ENCODE measurements at regions not wholly inside any gene's neighbourhood (a gene's known extent, or its start where the extent isn't known, plus 50 kb on each side); places are given as distances from the start of the nearest gene placed in this dataset.
"Not testable (repeated sequence)": the region's sequence is repeated elsewhere in the genome, so short reads cannot be mapped to it uniquely, and the experiment has no call there.

DNA sequence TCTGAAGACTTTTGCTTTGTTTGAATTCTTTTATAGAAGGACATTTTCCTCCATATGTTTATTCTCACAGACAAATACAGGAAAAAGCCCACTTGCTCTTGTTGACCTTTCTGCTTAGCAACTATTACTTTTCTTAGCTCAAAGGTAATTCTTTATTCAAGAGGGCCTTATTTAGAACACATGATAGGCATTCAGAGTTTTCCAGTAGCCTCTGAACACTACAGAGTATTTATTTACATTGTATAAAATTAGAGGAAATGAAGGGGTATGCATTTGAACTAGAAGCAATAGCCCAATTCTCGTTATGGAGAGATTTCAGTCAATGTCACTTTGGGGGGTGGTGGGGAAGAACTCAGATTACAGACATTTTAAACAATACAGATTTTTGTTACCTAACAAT is 581.7 kb downstream of the KCNJ2 start:
- no peak overlapping the region for H3K4me3 ChIP-seq (ENCODE audit: low read length)
- TF ChIP-seq ZNF274 (IDR thresholded peaks at IDR 0.05; ENCODE audit: low read depth, low read length), result no peak

DNA sequence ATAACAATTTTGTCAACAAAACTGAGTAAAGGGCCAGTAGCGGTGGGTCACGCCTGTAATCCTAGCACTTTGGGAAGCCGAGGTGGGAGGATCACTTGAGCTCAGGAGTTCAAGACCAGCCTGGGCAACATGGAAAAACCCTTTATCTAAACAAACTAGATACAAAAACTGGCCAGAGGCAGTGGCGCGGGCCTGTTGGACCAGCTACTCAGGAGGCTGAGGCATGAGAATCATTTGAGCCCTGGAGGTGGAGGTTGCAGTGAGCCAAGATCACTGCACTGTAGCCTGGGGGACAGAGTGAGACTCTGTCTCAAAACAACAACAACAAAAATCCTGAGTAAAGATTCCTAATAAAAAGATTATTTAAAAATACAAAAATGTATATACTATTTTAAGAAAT is 583.1 kb downstream of the KCNJ2 start:
- H3K4me3 ChIP-seq (ENCODE audit: low read length), result not testable (repeated sequence)

DNA sequence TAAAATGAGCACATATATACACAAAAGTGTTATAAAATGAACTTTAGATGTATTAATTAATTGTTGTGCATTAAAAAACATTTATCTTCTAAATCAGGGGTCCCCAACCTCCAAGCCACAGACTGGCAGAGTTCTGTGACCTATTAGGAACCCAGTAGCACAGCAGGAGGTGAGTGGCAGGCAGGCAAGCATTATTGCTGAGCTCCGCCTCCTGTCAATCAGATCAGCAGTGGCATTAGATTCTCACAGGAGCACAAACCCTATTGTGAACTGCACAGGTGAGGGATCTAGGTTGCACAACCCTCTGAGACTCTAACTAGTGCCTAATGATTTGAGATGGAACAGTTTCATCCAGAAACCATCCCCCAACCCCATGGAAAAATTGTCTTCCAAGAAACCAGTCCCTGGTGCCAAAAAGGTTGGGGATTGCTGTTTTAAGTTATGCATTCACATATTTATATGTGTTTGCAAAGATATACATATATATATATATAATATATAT is 583.7 kb downstream of the KCNJ2 start:
- no peak overlapping the region for H3K4me3 ChIP-seq (ENCODE audit: low read length)
- TF ChIP-seq ZNF274 (IDR thresholded peaks at IDR 0.05; ENCODE audit: low read depth, low read length), result no peak

DNA sequence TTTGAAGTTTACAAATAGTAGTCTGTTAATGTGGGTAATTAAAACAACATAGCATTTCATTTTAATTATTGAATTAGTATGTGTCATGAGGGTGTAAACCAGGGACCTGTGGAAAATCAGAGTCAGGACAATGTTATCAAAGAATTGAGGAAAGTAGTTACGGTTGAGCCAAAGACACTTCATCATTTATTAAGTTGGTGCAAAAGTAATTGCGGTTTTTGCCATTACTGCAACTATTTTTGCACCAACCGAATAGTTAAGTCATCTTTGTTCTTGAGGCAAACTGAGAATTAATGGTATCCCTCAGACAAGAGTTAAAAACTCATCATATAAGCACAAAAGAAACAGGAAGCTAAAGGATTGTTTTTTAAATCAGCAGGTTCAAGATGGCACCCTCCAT is 593.7 kb downstream of the KCNJ2 start:
- H3K4me3 ChIP-seq (ENCODE audit: low read length), result no peak overlapping the region
- TF ChIP-seq ZNF274 (IDR thresholded peaks at IDR 0.05; ENCODE audit: low read depth, low read length), result no peak

DNA sequence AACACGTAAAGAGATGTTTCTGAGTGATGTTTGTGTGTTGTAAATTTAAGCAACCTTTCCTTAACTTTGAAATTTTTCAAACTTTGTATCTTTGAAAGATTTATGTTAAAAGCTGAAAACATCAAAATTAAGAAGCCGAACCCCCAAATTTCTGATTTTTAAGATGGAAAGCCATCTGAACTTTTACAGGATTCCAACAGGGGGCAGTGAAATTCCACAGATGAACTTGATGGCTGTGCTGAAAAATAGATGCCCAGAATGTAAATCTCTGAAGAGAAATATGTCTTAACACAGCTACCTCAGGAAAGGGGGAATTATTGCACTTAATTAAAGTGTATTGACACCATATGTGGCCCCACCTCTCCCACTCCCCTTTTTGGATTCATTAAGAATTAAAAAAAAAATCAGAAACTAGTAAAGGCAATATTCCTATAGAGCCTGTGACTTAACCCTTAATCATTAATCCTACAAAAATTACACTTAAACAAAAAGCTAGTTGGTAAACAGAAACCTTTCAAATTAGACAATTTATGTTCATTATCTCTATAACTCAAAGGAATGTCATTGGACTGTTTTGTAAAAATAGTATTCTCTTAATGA is 597.9 kb downstream of the KCNJ2 start:
- TF ChIP-seq ZNF274 (IDR thresholded peaks at IDR 0.05; ENCODE audit: low read depth, low read length), result no peak

DNA sequence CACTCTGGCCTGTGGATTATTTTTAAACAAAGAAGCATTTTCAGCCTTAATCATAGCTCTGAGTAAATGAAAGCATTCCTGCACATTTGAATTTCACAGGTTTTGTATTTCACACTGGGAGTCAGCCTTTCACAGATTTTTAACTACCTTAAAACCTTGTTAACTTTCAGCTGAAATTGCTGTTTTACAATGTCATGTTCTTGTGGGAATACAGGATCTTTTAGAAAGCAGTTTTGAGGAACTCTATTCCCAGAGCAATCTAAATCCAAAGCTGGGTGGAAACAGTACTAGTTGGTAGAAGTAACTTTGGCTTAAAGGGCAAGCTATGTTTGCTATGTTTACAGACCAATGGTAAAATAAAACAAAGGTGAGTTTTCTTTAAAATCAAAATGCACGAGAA is 600.6 kb downstream of the KCNJ2 start:
- H3K4me3 ChIP-seq (ENCODE audit: low read length), result no peak overlapping the region

More for the DNA sequence above, 597.9 kb downstream of the KCNJ2 start:
- no peak overlapping the region for H3K4me3 ChIP-seq (ENCODE audit: low read length)

DNA sequence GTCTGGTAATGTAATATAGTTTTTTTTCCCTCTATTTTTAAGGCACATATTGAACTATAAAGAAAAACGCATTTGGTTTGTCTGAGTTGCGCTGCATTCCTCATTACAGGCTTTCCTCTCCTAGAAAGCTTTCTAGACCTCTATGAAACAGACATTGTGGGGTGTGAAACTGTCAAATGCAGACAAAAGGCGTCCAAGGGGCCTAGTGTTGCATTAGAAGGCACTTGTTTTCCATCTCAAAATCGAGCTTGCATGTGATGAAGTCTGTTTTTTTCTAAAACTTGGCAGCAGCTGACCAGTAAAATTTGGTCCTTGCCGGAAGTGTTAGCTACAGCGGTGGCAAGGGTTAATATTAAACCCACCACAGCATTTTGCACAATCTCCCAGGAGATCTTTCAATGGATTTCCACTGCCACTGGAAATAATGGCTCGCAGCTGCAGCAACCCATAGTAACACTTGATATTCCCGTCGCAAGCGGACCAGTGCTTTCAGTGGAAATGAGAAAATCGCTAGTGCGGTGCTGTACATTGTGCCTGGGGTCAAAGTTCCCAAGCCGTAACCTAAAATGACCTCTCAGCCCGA is 602.6 kb downstream of the KCNJ2 start:
- no peak overlapping the region for H3K4me3 ChIP-seq (ENCODE audit: low read length)
- no peak for TF ChIP-seq ZNF274 (IDR thresholded peaks at IDR 0.05; ENCODE audit: low read depth, low read length)

More for the DNA sequence above, 600.6 kb downstream of the KCNJ2 start:
- no peak for TF ChIP-seq ZNF274 (IDR thresholded peaks at IDR 0.05; ENCODE audit: low read depth, low read length)

DNA sequence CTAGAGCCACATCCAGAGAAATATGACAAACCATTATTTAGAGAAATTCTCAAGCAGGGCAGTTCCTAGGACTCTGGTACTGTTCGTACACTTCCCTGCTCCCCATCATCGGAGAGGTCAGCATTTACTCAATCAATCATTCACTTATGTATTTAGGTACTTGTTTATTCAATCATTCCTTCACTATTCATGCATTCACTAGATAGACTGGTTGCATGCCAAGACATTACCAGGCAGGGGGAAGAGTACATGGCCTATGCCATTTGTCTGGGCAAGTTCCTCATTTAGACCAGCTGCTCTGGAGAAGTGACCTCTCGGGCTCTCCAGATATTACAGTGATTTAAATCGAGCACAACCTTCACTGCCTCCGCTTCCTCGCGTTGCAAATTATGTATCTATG is 603.4 kb downstream of the KCNJ2 start:
- TF ChIP-seq ZNF274 (IDR thresholded peaks at IDR 0.05; ENCODE audit: low read depth, low read length), result no peak
- no peak overlapping the region for H3K4me3 ChIP-seq (ENCODE audit: low read length)

DNA sequence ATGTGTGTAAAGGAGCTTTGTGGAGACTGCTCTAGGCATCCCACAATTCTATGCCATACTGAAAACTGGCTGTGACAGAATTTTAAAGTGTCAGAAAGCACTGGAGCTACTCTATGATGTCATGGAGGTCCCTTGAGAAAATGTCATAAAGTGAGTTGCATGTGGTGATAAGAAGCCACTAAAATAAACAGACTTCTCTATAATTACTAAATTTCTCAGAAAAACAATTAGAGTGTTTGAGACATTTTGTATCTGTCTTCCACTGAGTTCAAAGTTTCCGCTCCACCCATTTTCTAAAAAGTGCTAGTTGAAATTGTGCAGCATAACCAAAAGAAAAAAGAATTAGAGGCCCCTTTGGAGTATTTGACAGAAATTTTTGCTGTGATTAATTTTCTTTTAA is 603.9 kb downstream of the KCNJ2 start:
- no peak for TF ChIP-seq ZNF274 (IDR thresholded peaks at IDR 0.05; ENCODE audit: low read depth, low read length)
- no peak overlapping the region for H3K4me3 ChIP-seq (ENCODE audit: low read length)

DNA sequence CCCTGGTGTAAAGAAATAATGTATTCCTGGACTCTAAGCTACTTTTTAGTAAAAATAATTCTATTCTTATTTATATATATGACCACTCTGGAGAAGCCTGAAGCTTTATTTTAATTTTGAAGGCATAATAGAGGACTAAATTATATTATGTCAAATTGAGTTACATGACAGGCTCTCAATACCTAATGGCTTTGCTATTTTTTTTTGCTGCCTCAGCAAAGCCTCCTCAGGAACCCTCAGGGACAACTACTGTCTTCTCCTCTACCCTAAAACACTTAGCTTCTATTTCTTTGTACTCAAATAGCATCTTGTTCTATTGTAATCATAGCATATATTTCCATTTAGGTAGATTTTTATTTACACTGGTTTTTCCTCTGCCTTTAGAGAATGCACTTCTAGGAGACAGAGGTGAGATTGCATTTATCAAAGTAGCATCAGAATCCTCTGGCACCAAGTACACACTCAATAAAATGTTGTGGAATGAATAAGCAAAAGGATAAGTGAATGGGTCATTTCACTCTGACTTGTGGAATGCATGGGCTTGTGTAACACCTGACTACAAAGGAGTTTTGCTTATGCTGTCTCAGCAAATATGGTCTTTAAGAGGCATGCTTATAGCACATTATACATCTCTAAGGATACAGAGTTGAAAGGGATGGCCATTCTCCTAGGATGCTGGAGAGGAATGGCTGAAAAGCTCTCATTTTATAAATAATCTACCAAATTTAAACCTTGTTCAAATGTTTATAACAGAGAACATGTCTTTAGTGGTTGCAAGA is 605.2 kb downstream of the KCNJ2 start:
- no peak overlapping the region for H3K4me3 ChIP-seq (ENCODE audit: low read length)
- no peak for TF ChIP-seq ZNF274 (IDR thresholded peaks at IDR 0.05; ENCODE audit: low read depth, low read length)

DNA sequence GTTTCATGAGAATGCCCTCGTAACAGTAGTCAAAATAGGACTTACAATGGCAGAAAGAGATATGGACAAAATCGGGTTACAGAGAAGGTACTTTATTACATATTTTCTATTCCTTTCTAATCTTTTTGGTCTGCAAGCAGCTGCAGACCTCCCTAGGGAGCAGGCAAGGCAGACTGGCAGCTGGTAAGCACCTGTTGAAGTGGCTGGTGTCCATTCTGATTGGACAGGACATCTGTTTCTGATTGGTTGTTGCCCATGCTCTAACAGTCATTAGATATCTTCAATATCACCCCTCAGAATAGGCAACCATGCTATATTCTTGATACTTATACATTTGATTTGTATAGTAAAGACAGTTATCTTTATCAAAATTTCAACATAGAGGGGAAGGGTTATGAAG is 606.3 kb downstream of the KCNJ2 start:
- H3K4me3 ChIP-seq (ENCODE audit: low read length), result no peak overlapping the region
- TF ChIP-seq ZNF274 (IDR thresholded peaks at IDR 0.05; ENCODE audit: low read depth, low read length), result no peak

DNA sequence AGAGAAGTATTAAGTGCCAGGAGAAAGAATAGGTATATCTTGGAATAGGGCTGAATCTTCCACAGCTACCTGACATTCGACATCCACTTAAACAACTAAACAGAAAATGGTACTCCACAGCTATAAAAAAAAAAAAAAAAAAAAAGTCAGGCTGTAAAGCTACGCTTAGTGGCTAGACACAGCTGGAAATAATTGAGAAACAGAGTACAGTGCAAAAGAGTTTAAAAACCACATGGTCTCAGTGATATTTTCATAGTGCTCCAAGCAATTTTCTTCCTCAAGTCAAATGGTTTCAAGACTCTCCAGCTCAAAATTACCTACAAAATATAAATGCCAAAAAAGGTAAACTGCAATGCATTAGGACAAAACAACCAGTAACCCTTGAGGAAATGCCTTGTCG is 607.1 kb downstream of the KCNJ2 start:
- no peak for TF ChIP-seq ZNF274 (IDR thresholded peaks at IDR 0.05; ENCODE audit: low read depth, low read length)
- no peak overlapping the region for H3K4me3 ChIP-seq (ENCODE audit: low read length)

DNA sequence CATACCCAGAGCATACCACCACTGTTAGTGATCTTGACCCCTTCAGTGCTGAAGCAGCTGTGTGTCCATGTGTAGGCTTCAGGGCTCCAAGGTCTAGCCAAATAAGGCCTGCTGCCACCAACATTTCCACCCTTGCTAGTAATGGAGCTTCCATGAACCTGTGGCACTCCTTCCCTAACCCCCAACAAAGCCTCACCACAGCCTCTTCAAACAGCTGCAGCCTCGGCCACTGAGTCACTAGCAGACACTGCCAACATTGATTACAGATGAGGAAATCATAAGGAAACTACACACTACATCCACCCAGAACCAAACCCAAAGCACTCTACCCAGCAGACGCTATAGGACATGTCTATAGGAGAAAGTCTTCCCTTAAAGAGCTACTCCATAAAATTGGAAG is 610.7 kb downstream of the KCNJ2 start:
- H3K4me3 ChIP-seq (ENCODE audit: low read length), result no peak overlapping the region
- TF ChIP-seq ZNF274 (IDR thresholded peaks at IDR 0.05; ENCODE audit: low read depth, low read length), result no peak

DNA sequence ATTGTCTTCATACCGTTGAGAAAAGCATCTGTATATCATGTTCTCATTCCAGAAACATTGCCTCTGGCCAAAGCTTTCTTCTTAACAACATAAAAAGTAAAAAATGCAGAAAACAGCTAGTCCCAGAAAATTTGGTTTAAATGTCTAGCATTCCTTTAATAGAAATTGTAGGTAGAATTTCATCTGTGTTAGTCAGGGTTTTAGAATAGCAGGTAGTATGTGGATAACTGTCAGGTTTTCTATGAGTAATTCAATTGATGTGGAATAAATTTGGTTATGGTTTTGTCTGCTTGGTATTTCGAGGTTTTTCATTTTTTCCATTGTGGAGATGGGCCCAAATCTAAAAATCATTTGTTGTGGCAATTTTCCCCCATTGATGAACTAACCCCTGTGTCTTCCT is 616.7 kb downstream of the KCNJ2 start:
- no peak for TF ChIP-seq ZNF274 (IDR thresholded peaks at IDR 0.05; ENCODE audit: low read depth, low read length)
- H3K4me3 ChIP-seq (ENCODE audit: low read length), result no peak overlapping the region

DNA sequence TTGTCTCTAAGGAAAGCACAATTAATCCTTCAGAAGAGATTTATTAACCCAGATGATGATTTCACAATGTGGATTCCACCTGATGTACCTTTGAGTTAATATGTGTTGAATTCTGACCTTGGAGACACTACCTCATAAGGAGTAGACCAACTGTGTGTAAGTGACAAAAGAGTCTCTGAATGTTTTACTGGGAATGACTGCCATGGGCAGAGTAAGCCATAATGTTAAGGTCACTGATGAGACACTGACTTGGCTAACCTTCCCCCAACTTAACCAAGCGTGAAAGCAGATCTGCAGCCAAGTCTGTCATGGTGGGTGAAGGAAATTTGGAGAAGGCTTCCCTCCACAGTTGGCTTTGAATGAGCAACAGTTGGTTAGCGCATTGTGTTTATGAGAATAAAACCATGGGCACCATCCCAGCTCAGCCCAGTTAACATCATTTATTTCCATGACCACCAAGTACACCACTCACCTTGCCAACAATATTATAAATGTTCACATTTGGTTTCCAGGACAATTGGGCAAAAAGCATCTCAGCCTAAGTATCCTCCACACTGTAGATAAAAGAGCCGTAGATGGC is 618.5 kb downstream of the KCNJ2 start:
- no peak overlapping the region for H3K4me3 ChIP-seq (ENCODE audit: low read length)
- no peak for TF ChIP-seq ZNF274 (IDR thresholded peaks at IDR 0.05; ENCODE audit: low read depth, low read length)

Data from GM08714 (cell line).